Omental fat pad (tissue), 3 donors: ENCODE measurements at regions not wholly inside any gene's neighbourhood (a gene's known extent, or its start where the extent isn't known, plus 50 kb on each side); places are given as distances from the start of the nearest gene placed in this dataset.

Source experiments
- ATAC-seq: fragments of 150-250 bp; one replicate; pipeline ENCODE4 v1.9.1; 2016; ENCODE audit warnings: mild to moderate bottlenecking, moderate library complexity; ENCODE audit not compliant: low FRiP score
- DNase-seq: peaks from one replicate; pipeline ENCODE4 v3.0.0-alpha.2; 2019; ENCODE audit warnings: low spot score
- CTCF ChIP-seq, 3 donors: fragments of 450-650 bp; IDR thresholded peaks; one replicate each; pipeline ENCODE4 v1.5.1; 2016 to 2017; ENCODE audit warnings: antibody characterized with exemption in 3 of 3, mild to moderate bottlenecking in 3 of 3, moderate library complexity in 2 of 3

DNA sequence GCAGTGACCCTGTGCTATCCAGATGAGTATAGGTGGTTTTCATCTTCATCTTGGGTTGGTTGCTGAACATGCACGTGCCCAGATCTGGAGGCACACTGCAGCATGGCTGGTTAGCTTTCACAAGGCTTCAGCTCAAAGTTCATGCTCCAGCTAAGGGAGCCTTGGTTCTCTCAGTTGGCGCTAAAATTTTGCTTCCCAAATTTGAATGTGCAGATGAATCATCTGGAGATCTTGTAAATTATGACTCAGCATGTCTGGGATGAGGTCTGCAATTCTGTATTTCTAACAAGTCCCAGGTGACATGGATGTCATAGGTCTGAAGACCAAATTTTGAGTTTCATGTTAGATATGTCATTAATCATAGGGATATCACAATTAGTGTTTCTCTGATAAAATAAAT is 230.8 kb downstream of the FOXA2 start:
- no peak for TF ChIP-seq CTCF (IDR thresholded peaks at IDR 0.05)
- no peak for DNase-seq
- ATAC-seq = no peak

GRCh38 chr20:22352019-22352418 is 232.4 kb downstream of the FOXA2 start:
- DNase-seq = no peak
- TF ChIP-seq CTCF (IDR thresholded peaks at IDR 0.05) = no peak
- no peak for ATAC-seq

DNA sequence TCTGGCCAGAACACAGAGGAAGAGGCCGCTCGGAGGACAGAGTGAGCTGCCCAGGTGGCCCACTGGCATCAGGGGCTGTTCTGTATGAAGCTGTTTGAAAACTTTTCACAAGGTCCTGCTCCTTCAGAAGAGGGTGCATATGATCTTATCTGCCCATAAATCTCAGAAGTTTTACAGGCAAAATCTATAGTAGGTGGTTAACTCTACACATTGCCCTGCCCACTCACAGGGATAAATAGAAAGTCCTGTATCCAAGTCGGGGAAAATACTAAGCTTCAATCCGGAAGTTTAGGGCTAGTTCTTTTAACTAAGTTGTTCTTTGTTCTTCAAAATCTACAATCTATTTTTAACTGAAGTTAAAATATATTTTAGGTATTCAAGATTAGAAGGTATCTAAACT is 233.7 kb downstream of the FOXA2 start:
- no peak for DNase-seq
- ATAC-seq = no peak
- TF ChIP-seq CTCF (IDR thresholded peaks at IDR 0.05) = no peak

DNA sequence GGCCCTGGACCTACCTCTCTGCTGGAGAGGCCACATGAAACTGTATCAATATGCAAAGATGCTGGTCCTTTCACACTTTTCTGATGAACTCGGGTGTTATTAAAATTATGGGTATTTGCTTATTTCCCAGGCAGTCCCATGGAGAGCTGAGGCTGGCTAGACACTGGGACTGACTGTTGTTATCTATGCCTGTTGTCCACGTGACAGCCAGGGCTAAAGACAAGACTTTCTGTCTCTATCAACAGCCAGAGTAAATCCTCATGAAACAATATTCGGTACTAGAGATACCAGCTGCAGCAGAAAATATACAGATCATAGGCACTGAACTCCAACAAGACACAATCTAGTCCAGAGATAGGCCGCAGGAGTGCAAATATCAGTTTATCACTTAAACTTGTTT is 236.4 kb downstream of the FOXA2 start:
- ATAC-seq (no peak), DNase-seq (no peak)
- TF ChIP-seq CTCF (IDR thresholded peaks at IDR 0.05) = no peak

DNA sequence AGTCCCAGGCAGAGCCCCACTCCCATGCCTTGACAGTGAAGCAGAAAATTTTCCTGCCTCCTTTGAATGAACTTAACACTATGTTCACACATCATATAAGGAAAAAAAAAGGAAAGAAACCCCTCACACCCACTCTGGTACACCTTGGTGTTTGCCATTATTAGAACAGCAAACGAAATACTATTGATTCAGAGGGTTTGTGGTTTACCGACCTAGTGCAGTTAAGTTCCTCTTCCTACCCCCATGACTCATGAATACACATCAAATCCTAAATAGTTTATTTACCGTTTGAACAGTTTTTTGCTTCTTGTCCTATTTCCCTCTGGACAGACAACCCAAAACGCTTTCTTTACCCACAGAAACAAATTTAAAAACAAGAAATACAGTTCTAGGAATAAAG is 237.7 kb downstream of the FOXA2 start:
- no peak for DNase-seq
- no peak for ATAC-seq
- TF ChIP-seq CTCF (IDR thresholded peaks at IDR 0.05) = no peak

GRCh38 chr20:22343612-22344011 is 240.8 kb downstream of the FOXA2 start:
- no peak for TF ChIP-seq CTCF (IDR thresholded peaks at IDR 0.05)
- ATAC-seq (no peak), DNase-seq (no peak)

DNA sequence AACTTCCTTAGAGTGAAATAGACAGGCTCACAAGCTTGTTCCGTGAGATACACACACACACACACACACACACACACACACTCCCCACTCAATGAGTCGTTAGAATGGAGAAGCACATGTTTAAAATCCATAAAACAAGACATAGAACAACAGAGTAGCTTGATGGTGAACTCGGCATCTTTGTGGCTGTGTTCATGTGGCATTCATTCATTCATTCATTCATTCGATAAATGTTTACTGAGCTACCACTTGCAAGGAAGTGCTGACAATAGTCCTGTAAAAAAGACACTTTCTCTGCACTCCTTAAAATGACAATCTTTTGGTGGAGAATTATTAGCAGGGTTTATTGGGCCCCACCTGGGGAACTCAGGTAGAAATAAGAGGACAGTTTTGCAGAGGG is 242.0 kb downstream of the FOXA2 start:
- no peak for DNase-seq
- no peak for ATAC-seq
- no peak for TF ChIP-seq CTCF (IDR thresholded peaks at IDR 0.05)
